ENCODE measurements at regions not wholly inside any gene's neighbourhood (a gene's known extent, or its start where the extent isn't known, plus 50 kb on each side); places are given as distances from the start of the nearest gene placed in this dataset.
"Not testable (repeated sequence)": the region's sequence is repeated elsewhere in the genome, so short reads cannot be mapped to it uniquely, and the experiment has no call there.

GRCh38 chr9:115313545-115313944 lies 195.6 kb upstream of the TNC start:
- no peak for DNase-seq

GRCh38 chr9:115326461-115326860 lies 208.5 kb upstream of the TNC start:
- DNase-seq, result no peak

GRCh38 chr9:115327436-115328122 lies 209.6 kb upstream of the TNC start:
- no peak for DNase-seq

DNA sequence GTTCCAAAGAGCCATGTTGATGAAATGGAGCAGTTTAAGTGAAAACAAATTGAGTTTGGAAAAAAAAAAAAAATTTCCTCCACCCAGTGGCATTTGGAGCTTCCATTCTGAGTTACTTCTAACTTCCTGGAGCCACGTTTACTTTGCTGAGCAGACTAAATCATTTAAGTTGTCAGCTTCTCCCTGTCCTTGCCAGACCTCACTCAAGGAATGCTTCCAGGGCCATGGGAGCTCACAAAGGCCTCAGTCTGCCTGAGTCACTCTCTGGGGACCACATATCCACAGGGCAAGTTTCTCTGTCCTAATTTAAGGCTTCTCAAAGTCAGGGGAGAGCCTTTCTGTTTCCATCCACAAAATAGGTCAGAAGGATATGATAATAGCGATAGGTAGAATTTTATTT lies 210.3 kb upstream of the TNC start:
- DNase-seq, result no peak

DNA sequence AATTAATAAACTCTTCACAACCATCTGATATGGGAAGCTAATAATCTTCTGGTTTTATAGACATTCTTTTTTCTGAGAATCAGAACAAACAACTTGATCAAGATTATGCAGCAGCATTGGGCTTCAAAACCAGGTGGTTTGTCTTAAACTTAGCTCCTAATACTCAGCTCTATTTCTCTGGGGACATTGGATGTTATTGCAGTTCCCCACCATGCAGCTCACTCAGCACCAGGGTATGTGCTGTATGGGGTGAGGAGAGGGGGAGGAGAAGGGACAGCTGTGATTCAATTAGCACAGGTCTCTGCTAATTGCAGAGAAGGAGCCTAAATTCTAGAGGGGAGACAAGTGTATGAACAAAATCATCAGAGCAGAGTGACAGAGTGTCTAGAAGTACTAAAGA lies 210.7 kb upstream of the TNC start:
- DNase-seq, result no peak

DNA sequence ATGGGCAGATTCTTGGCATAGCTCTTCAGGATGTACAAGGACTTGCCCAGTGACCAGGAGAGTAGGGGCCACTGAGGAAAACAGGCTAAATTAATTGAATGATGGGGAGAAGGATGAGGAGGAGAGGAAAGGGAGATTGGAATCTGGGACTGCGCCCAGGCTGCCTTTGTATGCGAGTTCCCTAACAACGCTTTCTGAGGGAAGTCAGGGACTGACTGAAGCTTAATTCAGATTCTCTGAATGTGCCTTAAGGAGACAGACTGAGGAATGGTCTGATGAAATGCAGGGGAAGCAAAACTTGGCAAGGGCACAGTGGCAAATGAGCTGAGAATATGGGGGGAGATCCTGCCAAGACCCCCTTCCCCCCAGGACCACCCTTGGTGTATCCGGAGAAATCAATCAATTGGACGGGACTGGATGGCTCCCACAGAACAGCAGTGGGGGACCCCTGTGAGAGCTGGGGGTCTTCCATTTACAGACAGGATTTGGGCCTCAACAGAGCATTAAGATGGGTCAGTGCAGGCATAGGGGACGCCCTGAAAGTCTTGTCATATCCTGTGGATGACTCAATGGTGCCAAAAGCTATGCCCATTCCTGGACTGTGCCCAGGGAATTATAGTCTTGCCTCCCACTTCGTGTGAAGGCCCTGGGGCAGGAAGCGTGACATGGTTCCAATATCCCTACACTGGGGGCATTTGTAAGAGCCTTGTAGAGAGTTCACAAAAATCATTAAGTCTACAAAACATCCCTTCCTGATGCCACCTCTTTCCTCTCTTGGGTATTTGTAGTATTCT lies 215.5 kb upstream of the TNC start:
- DNase-seq, result no peak

GRCh38 chr9:115335439-115335838 lies 217.5 kb upstream of the TNC start:
- DNase-seq, result no peak

GRCh38 chr9:115340314-115340713 lies 222.4 kb upstream of the TNC start:
- no peak for DNase-seq

DNA sequence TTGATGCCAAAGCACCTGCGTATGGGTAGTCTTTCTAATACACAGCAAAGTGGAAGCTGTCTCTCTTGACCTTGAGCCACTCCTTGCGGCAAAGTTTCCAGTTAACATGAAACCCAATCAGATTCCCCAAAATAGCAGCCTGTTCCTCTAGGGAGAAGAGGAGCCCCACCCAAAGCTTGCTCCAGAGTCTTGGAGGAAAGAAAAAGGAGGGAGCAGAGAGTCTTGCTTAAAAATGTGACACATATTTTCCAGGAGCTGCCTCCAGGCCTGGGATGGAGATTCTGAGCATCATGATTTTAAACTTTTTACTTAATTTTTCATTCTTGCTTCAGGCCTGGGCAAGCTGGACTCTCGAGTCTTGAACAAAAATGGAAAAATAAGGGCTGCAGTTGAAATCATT lies 223.5 kb upstream of the TNC start:
- no peak for DNase-seq

GRCh38 chr9:115347776-115348175 lies 229.8 kb upstream of the TNC start:
- DNase-seq, result not testable (repeated sequence)

DNA sequence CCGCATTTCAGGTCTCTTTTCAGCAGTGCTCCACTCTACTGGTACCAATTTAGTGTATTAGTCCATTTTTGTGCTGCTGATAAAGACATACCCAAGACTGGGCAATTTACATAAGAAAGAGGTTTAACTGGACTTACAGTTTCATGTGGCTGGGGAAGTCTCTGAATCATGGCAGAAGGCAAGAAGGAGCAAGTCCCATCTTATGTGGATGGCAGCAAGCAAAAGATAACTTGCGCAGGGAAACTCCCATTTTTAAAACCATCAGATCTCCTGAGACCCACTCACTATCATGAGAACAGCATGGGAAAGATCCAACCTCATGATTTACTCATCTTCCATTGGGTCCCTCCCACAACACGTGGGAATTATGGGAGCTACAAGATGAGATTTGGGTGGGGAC lies 231.0 kb upstream of the TNC start:
- not testable (repeated sequence) for DNase-seq

DNA sequence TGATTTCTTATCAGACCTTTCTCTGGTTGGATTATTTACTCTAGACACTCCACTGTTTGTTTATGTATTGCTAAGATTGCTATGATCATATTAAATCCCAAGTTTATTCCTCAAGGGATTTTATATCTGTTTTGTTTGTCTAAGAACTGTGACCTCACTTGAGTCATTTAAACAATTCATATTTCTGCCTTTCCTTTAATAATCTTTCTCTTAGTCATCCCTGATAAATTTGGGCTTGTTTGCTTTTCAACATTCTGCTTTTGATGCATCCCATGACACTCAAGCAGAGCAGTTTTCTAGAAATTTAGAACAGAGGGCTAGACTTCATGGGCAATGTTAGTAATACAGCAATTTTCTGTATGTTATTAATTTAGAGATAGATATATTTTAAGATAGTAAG lies 231.6 kb upstream of the TNC start:
- no peak for DNase-seq

- no peak for DNase-seq
These were observed 232.6 kb upstream of the TNC start for GRCh38 chr9:115350548-115350947.

GRCh38 chr9:115353681-115354080 lies 235.7 kb upstream of the TNC start:
- DNase-seq, result no peak

DNA sequence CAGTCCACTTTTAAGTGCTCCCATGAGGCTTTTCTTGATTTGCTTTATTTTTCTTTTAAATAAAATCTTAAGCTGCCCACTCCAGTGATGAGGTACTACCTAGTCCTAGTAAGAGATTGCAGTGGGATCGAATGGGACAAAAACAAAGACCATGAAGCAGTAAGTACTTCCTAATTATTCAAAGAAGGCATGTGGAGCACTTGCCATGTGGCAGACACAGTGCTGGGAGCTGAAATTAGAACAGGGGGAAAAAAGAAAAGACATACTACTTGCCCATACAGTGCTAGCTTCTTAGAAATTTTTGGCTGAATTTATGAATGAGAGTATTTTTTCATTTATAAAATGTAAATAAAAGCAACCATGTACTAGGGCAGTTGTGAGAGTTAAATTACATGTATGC lies 239.9 kb upstream of the TNC start:
- DNase-seq, result no peak

GRCh38 chr9:115359017-115359780 lies 241.2 kb upstream of the TNC start:
- no peak for DNase-seq

DNA sequence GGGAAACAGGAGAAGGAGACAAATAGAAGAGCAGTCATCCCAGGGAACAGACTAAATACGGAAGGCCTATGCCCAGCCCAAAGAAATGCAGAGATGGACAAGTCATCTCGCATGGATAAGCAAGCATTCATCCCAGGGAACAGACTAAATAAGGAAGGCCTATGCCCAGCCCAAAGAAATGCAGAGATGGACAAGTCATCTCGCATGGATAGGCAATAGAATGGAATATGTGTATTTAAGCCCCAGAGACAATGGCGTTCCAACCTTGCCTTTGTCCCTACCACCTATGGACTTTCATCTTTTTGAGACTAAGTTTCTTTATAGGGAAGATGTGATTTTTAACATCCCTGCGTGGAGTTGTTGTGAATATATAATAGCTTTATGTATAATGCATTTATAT lies 242.2 kb upstream of the TNC start:
- no peak for DNase-seq

GRCh38 chr9:115362101-115362500 lies 244.1 kb upstream of the TNC start:
- no peak for DNase-seq

GRCh38 chr9:115362640-115363039 lies 244.7 kb upstream of the TNC start:
- no peak for DNase-seq

DNA sequence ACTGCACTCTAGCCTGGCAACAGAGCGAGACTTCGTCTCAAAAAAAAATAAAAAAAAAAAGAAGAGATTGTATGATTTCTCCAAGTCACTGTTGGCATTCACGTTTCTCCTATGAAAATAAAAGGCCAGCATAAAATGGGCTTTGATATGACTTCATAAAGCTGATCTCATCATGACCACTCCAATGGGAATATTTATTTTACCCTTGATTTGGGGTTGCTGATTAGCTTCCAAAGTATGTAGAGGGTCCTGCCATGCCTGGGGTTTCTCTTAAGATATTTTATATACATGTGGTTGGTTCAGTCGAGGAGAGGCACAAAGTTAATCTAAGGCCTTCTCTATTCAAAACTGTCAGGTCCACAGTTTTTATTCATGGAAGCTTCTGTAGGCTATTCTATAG lies 247.0 kb upstream of the TNC start:
- no peak for DNase-seq

DNA sequence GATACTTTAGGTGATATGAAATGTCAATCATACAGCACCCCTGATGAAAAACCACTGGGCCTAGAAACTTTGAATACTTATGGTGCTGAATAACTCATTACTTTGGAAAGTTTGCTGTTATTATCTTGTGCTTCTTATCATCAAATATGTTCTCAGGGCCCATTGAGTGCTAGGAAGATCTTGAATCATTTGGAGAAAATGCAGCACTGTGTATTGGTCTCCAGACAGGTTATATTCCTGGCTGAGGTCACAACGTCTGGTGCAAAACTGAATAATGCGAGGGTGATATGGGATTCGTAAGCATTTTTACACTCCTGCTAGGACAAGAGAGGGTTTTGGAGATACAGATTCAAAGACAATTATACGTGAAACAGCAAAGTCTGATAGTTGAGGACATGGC lies 249.4 kb upstream of the TNC start:
- DNase-seq, result no peak

DNA sequence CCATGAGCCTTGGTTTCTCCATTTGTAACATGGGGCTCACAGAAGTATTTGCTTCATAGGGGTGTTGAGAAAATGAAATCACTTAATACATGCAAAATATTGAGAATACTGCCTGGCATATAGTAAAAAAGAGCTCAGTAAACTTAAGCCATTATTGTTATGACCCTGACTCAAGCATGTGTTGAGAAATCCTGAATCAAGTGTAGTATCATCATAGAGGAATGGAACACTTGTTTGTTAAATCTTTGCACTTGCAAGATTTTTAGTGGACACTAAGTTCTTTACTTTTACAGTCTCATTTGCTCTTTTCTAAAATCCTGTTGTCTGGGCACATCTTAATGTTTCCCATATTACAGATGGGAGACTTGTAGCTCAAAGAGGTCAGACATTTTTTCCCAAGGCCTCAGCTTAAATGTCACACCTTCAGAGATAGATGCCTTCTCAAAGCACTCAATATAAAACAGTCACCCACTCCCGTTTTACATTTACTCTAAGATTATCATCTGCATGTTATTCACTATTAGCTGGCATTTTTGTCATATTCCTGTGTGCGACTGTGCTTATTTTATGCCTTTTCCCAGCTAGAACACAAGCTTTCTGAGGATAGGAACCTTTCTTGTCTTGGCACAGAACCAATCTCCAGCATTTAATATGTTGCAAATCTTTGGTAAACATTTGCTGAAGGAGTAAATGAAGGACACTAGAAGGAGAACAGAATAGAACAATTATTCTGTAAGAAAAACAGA lies 250.0 kb upstream of the TNC start:
- no peak for DNase-seq
